IMR-90 (cell line): ENCODE measurements at regions not wholly inside any gene's neighbourhood (a gene's known extent, or its start where the extent isn't known, plus 50 kb on each side); places are given as distances from the start of the nearest gene placed in this dataset.

Experiments
- ATAC-seq: fragments of 200-7000 bp; cut with Tn5 transposase; 2 replicates; pipeline ENCODE4 v1.9.1; 2020; ENCODE audit warnings: low read depth, mild to moderate bottlenecking, moderate library complexity
- BruUV-seq: library from RNA; stranded (reverse); fragments of 400-500 nt; replicated peaks from 2 replicates; lab custom pipeline; 2021; lab: Mats Ljungman, UMichigan
- CTCF ChIA-PET: fragments of 300-600 bp; formaldehyde crosslinking; extraction: SDS; loops from one replicate; lab custom pipeline; 2021; ENCODE audit warnings: antibody characterized with exemption; lab: Yijun Ruan, JAX
- POLR2A ChIA-PET: fragments of 300-600 bp; sonication (Branson Sonifier 250); formaldehyde crosslinking; loops from one replicate; lab custom pipeline; 2022; ENCODE audit warnings: antibody characterized with exemption; ENCODE audit not compliant: unreplicated experiment; lab: Charles Lee
- DNase-seq: peaks from one replicate; pipeline ENCODE4 v3.0.0; 2013
- H2AFZ ChIP-seq: replicated peaks from 2 replicates; pipeline ENCODE3; 2013; ENCODE audit warnings: low read length, mild to moderate bottlenecking; ENCODE audit not compliant: poor library complexity
- H2AK5ac ChIP-seq: 2 replicates; pipeline ENCODE4 v1.6.1; 2013; ENCODE audit warnings: low read depth, low read length, inconsistent platforms
- H2AK9ac ChIP-seq: replicated peaks from 2 replicates; pipeline ENCODE3; 2013; ENCODE audit warnings: mild to moderate bottlenecking, low read depth, low read length, moderate library complexity; ENCODE audit not compliant: poor library complexity
- H2BK120ac ChIP-seq: 2 replicates; pipeline ENCODE4 v1.6.1; 2013; ENCODE audit warnings: low read depth, low read length, inconsistent platforms
- H2BK15ac ChIP-seq: 3 replicates; pipeline ENCODE4 v1.6.1; 2013; ENCODE audit warnings: low read depth, low read length, inconsistent platforms
- H2BK20ac ChIP-seq: 2 replicates; pipeline ENCODE4 v1.6.1; 2013; ENCODE audit warnings: low read depth, mild to moderate bottlenecking, inconsistent platforms, low read length, moderate library complexity
- H2BK5ac ChIP-seq: 2 replicates; pipeline ENCODE4 v1.6.1; 2013; ENCODE audit warnings: mild to moderate bottlenecking, low read depth, low read length, inconsistent platforms; ENCODE audit not compliant: poor library complexity, severe bottlenecking
- H3K14ac ChIP-seq: replicated peaks from 2 replicates; pipeline ENCODE4 v1.6.1; 2013; ENCODE audit warnings: low read depth, low read length, inconsistent platforms
- H3K18ac ChIP-seq: 2 replicates; pipeline ENCODE4 v1.6.1; 2013; ENCODE audit warnings: low read depth, low read length, control low read depth
- H3K23ac ChIP-seq: 2 replicates; pipeline ENCODE4 v1.6.1; 2013; ENCODE audit warnings: low read depth, low read length, inconsistent platforms
- H3K27ac ChIP-seq: 2 replicates; pipeline ENCODE4 v1.5.1; 2013; ENCODE audit warnings: mild to moderate bottlenecking, control low read depth, low read length; ENCODE audit not compliant: insufficient read depth
- H3K27me3 ChIP-seq: 2 replicates; pipeline ENCODE4 v1.6.1; 2013; ENCODE audit warnings: low read length; ENCODE audit not compliant: control insufficient read depth, insufficient read depth
- H3K36me3 ChIP-seq: 2 replicates; pipeline ENCODE4 v1.6.1; 2013; ENCODE audit warnings: low read length, mixed read lengths; ENCODE audit not compliant: control insufficient read depth, insufficient read depth
- H3K4ac ChIP-seq: 2 replicates; pipeline ENCODE4 v1.6.1; 2013; ENCODE audit warnings: low read depth, low read length, inconsistent platforms
- H3K4me1 ChIP-seq: 2 replicates; pipeline ENCODE4 v1.6.1; 2013; ENCODE audit warnings: low read length, mixed read lengths; ENCODE audit not compliant: control insufficient read depth, insufficient read depth
- H3K4me2 ChIP-seq: 2 replicates; pipeline ENCODE4 v1.6.1; 2013; ENCODE audit warnings: low read depth, mild to moderate bottlenecking, control low read depth, low read length, moderate library complexity
- H3K4me3 ChIP-seq: 2 replicates; pipeline ENCODE4 v1.5.1; 2013; ENCODE audit warnings: low read depth, mild to moderate bottlenecking, control low read depth, low read length, moderate library complexity; ENCODE audit not compliant: insufficient read depth
- H3K56ac ChIP-seq: 2 replicates; pipeline ENCODE4 v1.6.1; 2013; ENCODE audit warnings: low read length, inconsistent platforms; ENCODE audit not compliant: insufficient read depth; ENCODE audit errors: extremely low read depth
- H3K79me1 ChIP-seq, 2 experiments: 2 replicates each; pipeline ENCODE4 v1.6.1; 2013; ENCODE audit warnings: low read length in 2 of 2, inconsistent platforms in 1 of 2, low read depth in 1 of 2
- H3K9ac ChIP-seq: 2 replicates; pipeline ENCODE4 v1.6.1; 2013; ENCODE audit warnings: low read depth, low read length, control low read depth
- H3K9me1 ChIP-seq: 2 replicates; pipeline ENCODE4 v1.6.1; 2013; ENCODE audit warnings: low read length, inconsistent platforms; ENCODE audit not compliant: insufficient read depth
- H3K9me3 ChIP-seq: 2 replicates; pipeline ENCODE4 v1.6.1; 2013; ENCODE audit warnings: low read length; ENCODE audit not compliant: control insufficient read depth, insufficient read depth
- H4K20me1 ChIP-seq: 2 replicates; pipeline ENCODE4 v1.6.1; 2013; ENCODE audit warnings: low read length, inconsistent platforms; ENCODE audit not compliant: insufficient read depth
- H4K5ac ChIP-seq: 2 replicates; pipeline ENCODE4 v1.6.1; 2013; ENCODE audit warnings: mild to moderate bottlenecking, low read depth, low read length, control low read depth
- H4K8ac ChIP-seq, 2 experiments: 2 replicates each; pipeline ENCODE4 v1.6.1; 2013; ENCODE audit warnings: low read depth in 2 of 2, low read length in 2 of 2, control low read depth in 1 of 2, inconsistent platforms in 1 of 2
- H4K91ac ChIP-seq: 2 replicates; pipeline ENCODE4 v1.6.1; 2013; ENCODE audit warnings: low read depth, low read length, inconsistent platforms; ENCODE audit not compliant: insufficient read depth
- BHLHE40 ChIP-seq: fragments of 150-350 bp; IDR thresholded peaks from 2 replicates; pipeline ENCODE4 v1.6.1; 2016; ENCODE audit warnings: mild to moderate bottlenecking, low read depth, low read length
- FOS ChIP-seq: fragments of 150-350 bp; IDR thresholded peaks from 2 replicates; pipeline ENCODE4 v1.6.1; 2016; ENCODE audit warnings: low read depth, low read length
- MAZ ChIP-seq: IDR thresholded peaks from 2 replicates; pipeline ENCODE4 v1.6.1; 2012; ENCODE audit warnings: low read depth, mild to moderate bottlenecking, low read length, improper control_type of control experiment, moderate library complexity, borderline replicate concordance
- NFE2L2 ChIP-seq: fragments of 150-350 bp; IDR thresholded peaks from 2 replicates; pipeline ENCODE4 v1.6.1; 2016; ENCODE audit warnings: low read depth, mild to moderate bottlenecking, low read length
- RFX5 ChIP-seq: IDR thresholded peaks from 2 replicates; pipeline ENCODE4 v1.8.0; 2012; ENCODE audit warnings: low read depth, mild to moderate bottlenecking, low read length, moderate library complexity
- WGBS, 2 experiments: methylation state at CpG; one replicate each; pipeline versions ENCODE4 v1.1.5 to v1.1.7; 2013; ENCODE audit warnings: missing lambda C conversion rate in 2 of 2; ENCODE audit not compliant: insufficient read length in 1 of 2; ENCODE audit errors: extremely low coverage in 2 of 2; 5-methylcytosine and 5-hydroxymethylcytosine counted together
- dilution Hi-C: fragments of 300-500 bp; cut with HindIII; formaldehyde crosslinking; loops from one replicate; pipeline ENCODE4 v1.14.3; 2018; ENCODE audit warnings: low sequenced_read_pairs; ENCODE audit not compliant: unreplicated experiment
- in situ Hi-C: fragments of 300-500 bp; cut with MboI; formaldehyde crosslinking; loops from 3 replicates; pipeline ENCODE4 v1.14.3; 2019; ENCODE audit warnings: low sequenced_read_pairs, inconsistent platforms, mixed read lengths
- intact Hi-C: fragments of 100-400 bp; cut with micrococcal nuclease; formaldehyde crosslinking; loops from 2 replicates; pipeline ENCODE4 v1.10.0; 2022
- TF ChIP-seq, protein P1 (sequence below): fragments of 150-350 bp; IDR thresholded peaks from 2 replicates; pipeline ENCODE4 v1.6.1; 2017; ENCODE audit warnings: mild to moderate bottlenecking, antibody characterized with exemption, low read length, low read depth
- TF ChIP-seq, protein P2 (sequence below): fragments of 150-350 bp; IDR thresholded peaks from 2 replicates; pipeline ENCODE4 v1.6.1; 2016; ENCODE audit warnings: low read depth, mild to moderate bottlenecking, low read length, moderate library complexity, borderline replicate concordance

DNA sequence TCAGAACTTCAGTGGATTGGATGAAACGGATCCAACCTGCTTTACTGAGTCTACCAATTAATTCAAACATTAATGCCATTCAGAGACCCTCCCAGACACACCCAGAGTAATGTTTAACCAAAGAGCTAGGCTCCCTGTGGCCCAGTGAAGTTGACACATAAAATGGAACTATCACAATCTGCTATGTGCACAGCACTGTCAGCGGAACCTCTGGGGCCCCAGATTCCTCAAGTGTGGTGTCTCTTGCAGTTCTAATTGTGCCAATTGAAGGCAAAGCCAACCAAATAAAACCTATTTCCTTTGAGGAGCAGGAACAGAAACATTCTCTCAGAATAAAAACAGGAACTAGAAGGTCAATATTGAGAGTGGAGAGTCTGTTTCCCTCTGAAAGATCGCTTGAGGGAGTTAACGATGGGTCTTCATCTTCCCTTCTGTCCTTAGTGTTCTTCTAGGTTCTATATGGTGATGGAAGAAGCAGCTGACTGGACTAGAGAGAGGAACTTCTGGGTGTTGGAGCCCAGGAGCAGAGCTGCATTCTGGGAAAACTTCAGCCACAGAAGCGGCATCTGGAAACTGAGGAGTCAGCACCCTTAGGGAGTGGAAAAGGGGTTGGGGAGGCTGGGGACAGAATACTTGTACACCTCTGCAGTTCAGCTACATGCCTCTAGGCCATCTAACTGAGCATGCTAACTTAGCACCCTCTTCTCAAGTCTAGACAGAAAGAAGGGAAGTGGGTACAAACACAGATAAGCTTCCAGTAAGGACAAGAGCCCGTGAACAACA is 174.4 kb upstream of the FBXO11 start:
- Histone ChIP-seq H3K4me2 (no peak overlapping the region), H3K23ac (no peak overlapping the region), H2BK5ac (no peak overlapping the region), H3K9ac (no peak overlapping the region), H3K27ac (no peak overlapping the region), H2AK9ac (no peak overlapping the region), H3K4me3 (no peak overlapping the region), H2BK120ac (no peak overlapping the region), H3K9me1 (no peaks in the 10 kb centered on the region), H4K20me1 (no peaks in the 10 kb centered on the region), H2BK15ac (no peak overlapping the region), H3K4ac (no peak overlapping the region), H3K14ac (no peak overlapping the region), H3K9me3 (no peaks in the 10 kb centered on the region), H4K91ac (no peak overlapping the region), H3K56ac (no peak overlapping the region), H3K18ac (no peak overlapping the region), H3K27me3 (peaks cover 6% of the 10 kb centered on the region), H2AK5ac (no peak overlapping the region), H2BK20ac (no peak overlapping the region), H4K8ac (no peak overlapping the region), H3K36me3 (no peaks in the 10 kb centered on the region), H2AFZ (no peak overlapping the region), H4K5ac (no peak overlapping the region), H3K4me1 (no peaks in the 10 kb centered on the region), H3K79me1 (no peaks in the 10 kb centered on the region)
- DNase-seq: no peak
- no peak for ATAC-seq
- POLR2A ChIA-PET: no interaction called here
- CTCF ChIA-PET: no interaction called here
- TF ChIP-seq BHLHE40 (no peak), NFE2L2 (no peak), FOS (no peak), MAZ (no peak), RFX5 (no peak)
- TF ChIP-seq, protein P1, sequence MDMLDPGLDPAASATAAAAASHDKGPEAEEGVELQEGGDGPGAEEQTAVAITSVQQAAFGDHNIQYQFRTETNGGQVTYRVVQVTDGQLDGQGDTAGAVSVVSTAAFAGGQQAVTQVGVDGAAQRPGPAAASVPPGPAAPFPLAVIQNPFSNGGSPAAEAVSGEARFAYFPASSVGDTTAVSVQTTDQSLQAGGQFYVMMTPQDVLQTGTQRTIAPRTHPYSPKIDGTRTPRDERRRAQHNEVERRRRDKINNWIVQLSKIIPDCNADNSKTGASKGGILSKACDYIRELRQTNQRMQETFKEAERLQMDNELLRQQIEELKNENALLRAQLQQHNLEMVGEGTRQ: no peak
- TF ChIP-seq, protein P2, sequence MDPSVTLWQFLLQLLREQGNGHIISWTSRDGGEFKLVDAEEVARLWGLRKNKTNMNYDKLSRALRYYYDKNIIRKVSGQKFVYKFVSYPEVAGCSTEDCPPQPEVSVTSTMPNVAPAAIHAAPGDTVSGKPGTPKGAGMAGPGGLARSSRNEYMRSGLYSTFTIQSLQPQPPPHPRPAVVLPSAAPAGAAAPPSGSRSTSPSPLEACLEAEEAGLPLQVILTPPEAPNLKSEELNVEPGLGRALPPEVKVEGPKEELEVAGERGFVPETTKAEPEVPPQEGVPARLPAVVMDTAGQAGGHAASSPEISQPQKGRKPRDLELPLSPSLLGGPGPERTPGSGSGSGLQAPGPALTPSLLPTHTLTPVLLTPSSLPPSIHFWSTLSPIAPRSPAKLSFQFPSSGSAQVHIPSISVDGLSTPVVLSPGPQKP: no peak
- BruUV-seq: no TSS peak
- WGBS, 2 experiments: no CpG with 5 or more reads among the region's 6 CpGs
- in situ Hi-C loops (no loop called here), intact Hi-C loops (no loop called here), dilution Hi-C loops (no loop called here)
